ENCODE measurements at regions not wholly inside any gene's neighbourhood (a gene's known extent, or its start where the extent isn't known, plus 50 kb on each side); places are given as distances from the start of the nearest gene placed in this dataset.

DNA sequence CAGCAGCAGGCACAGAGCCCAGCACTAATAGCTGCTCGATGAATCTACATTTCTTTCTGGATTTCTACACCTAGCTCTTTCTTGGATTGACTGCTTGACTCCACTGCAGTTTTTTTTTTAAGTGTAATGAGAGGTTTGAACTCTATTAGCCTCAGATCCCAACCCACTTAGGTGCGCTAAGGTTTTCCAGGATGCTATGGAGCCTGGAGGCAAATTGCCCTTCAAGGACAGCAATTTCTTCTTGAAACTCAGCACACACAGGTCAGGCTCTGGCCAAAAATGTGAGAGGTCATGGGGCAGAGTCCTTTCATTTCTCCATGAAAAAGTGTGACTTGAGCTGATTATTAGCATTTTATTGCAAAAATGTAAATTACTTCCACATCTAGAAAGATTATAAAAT, 52.3 kb upstream of the TIAM2 start:
- TF ChIP-seq, protein P1, sequence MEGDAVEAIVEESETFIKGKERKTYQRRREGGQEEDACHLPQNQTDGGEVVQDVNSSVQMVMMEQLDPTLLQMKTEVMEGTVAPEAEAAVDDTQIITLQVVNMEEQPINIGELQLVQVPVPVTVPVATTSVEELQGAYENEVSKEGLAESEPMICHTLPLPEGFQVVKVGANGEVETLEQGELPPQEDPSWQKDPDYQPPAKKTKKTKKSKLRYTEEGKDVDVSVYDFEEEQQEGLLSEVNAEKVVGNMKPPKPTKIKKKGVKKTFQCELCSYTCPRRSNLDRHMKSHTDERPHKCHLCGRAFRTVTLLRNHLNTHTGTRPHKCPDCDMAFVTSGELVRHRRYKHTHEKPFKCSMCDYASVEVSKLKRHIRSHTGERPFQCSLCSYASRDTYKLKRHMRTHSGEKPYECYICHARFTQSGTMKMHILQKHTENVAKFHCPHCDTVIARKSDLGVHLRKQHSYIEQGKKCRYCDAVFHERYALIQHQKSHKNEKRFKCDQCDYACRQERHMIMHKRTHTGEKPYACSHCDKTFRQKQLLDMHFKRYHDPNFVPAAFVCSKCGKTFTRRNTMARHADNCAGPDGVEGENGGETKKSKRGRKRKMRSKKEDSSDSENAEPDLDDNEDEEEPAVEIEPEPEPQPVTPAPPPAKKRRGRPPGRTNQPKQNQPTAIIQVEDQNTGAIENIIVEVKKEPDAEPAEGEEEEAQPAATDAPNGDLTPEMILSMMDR (conservative IDR thresholded peaks at IDR 0.05 in 1 of 2, IDR thresholded peaks at IDR 0.05 in 1 of 2; ENCODE audit: low read depth in 1 of 2, low read length in 2 of 2) = no peak
- no peak for TF ChIP-seq EZH2 (IDR thresholded peaks at IDR 0.05; ENCODE audit: low read length, missing control alignments)
- H3K27me3 ChIP-seq (ENCODE audit: control insufficient read depth, insufficient read depth, low read length) = no peaks in the 10 kb centered on the region
- no peaks in the 10 kb centered on the region for H3K79me2 ChIP-seq (ENCODE audit: control insufficient read depth, insufficient read depth, low read length)
- no peaks in the 10 kb centered on the region for H4K20me1 ChIP-seq (ENCODE audit: control insufficient read depth, extremely low read depth, insufficient read depth, low read length)
- H3K4me1 ChIP-seq (ENCODE audit: control insufficient read depth, extremely low read depth, insufficient read depth, low read length) = peaks cover 3% of the 10 kb centered on the region
- no peaks in the 10 kb centered on the region for H3K9me3 ChIP-seq (ENCODE audit: control insufficient read depth, insufficient read depth, low read depth, low read length)
- H3K4me3 ChIP-seq (replicated peaks in 1 of 4; ENCODE audit: control extremely low read depth in 1 of 4, insufficient read depth in 1 of 4, low read depth in 3 of 4, low read length in 4 of 4) = no peak overlapping the region
- no peak overlapping the region for H3K9ac ChIP-seq (ENCODE audit: insufficient read depth, low read length)
- no peak overlapping the region for H3K4me2 ChIP-seq (ENCODE audit: extremely low read depth, insufficient read depth, low read length)
- no peak for DNase-seq (ENCODE audit: low read depth in 2 of 2)
- no peaks in the 10 kb centered on the region for H3K36me3 ChIP-seq (ENCODE audit: control insufficient read depth, insufficient read depth, low read length)
- H3K27ac ChIP-seq (ENCODE audit: insufficient read depth, low read length) = no peak overlapping the region
- H2AFZ ChIP-seq (ENCODE audit: low read length) = no peak overlapping the region

DNA sequence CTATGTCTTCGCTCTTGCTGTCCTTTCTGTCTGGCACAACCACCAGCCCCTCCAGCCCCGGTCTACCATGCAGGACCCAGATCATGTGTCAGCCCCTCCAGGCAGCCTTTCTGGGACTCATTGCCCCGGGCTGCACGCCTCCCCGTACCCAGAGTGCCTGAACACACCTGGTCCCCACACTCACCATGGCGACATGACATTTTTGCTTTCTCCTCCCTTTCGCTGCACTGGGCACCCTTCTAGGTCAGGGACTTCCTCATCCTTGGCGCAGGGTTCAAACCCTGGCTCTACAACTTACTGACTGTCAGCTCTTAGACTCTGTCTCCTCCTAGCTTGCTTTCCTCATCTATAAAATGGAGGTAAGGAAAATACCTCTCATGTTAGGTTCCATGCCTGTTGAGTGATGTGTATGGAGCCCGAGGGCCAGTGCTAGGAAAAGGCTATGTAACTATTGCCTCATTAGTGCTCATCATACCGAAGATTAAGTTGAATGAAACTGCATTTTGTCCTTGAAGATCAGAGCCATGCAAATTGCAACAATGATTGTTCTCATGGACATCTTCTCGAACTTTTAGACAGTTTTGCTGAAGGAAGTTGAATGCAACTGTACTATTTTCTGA, 49.7 kb upstream of the TIAM2 start:
- Histone ChIP-seq H3K9ac (ENCODE audit: insufficient read depth, low read length) (no peak overlapping the region), H3K36me3 (ENCODE audit: control insufficient read depth, insufficient read depth, low read length) (no peaks in the 10 kb centered on the region), H3K4me1 (ENCODE audit: control insufficient read depth, extremely low read depth, insufficient read depth, low read length) (no peaks in the 10 kb centered on the region), H3K79me2 (ENCODE audit: control insufficient read depth, insufficient read depth, low read length) (no peaks in the 10 kb centered on the region), H3K9me3 (ENCODE audit: control insufficient read depth, insufficient read depth, low read depth, low read length) (no peaks in the 10 kb centered on the region), H3K27ac (ENCODE audit: insufficient read depth, low read length) (no peak overlapping the region), H3K4me3 (replicated peaks in 1 of 4; ENCODE audit: control extremely low read depth in 1 of 4, insufficient read depth in 1 of 4, low read depth in 3 of 4, low read length in 4 of 4) (no peak overlapping the region), H2AFZ (ENCODE audit: low read length) (no peak overlapping the region), H3K4me2 (ENCODE audit: extremely low read depth, insufficient read depth, low read length) (no peak overlapping the region), H4K20me1 (ENCODE audit: control insufficient read depth, extremely low read depth, insufficient read depth, low read length) (no peaks in the 10 kb centered on the region), H3K27me3 (ENCODE audit: control insufficient read depth, insufficient read depth, low read length) (no peaks in the 10 kb centered on the region)
- no peak for DNase-seq (ENCODE audit: low read depth in 2 of 2)
- no peak for TF ChIP-seq EZH2 (IDR thresholded peaks at IDR 0.05; ENCODE audit: low read length, missing control alignments)
- TF ChIP-seq, protein P1 (conservative IDR thresholded peaks at IDR 0.05 in 1 of 2, IDR thresholded peaks at IDR 0.05 in 1 of 2; ENCODE audit: low read depth in 1 of 2, low read length in 2 of 2) = no peak

Measured in fibroblast of lung (primary cell).